ENCODE measurements at regions not wholly inside any gene's neighbourhood (a gene's known extent, or its start where the extent isn't known, plus 50 kb on each side); places are given as distances from the start of the nearest gene placed in this dataset.

- Mint-ChIP-seq H3K27me3 (ENCODE audit: low read depth, unreplicated experiment) (peaks cover 8% of the 10 kb centered on the region), H3K4me3 (ENCODE audit: unreplicated experiment) (no peak overlapping the region), H3K9me3 (ENCODE audit: unreplicated experiment) (no peaks in the 10 kb centered on the region), H3K4me1 (ENCODE audit: low read depth, unreplicated experiment) (no peaks in the 10 kb centered on the region), H3K36me3 (ENCODE audit: low read depth, unreplicated experiment) (no peaks in the 10 kb centered on the region), H3K27ac (ENCODE audit: unreplicated experiment) (no peak overlapping the region)
- H3K27ac ChIP-seq (ENCODE audit: low read depth, low read length), result no peak overlapping the region
- FAIRE-seq, result no peak
- no peaks in the 10 kb centered on the region for H4K20me1 ChIP-seq (ENCODE audit: insufficient read depth, low read length)
- no peak overlapping the region for H3K4me3 ChIP-seq (ENCODE audit: insufficient read depth, low read depth, low read length)
- H3K79me2 ChIP-seq (ENCODE audit: insufficient read depth, low read length), result no peaks in the 10 kb centered on the region
- TF ChIP-seq CTCF (IDR thresholded peaks at IDR 0.05; ENCODE audit: insufficient read depth, low read depth, low read length) (no peak), EZH2 (IDR thresholded peaks at IDR 0.05; ENCODE audit: insufficient read depth, low read length) (no peak)
- no peak for DNase-seq (ENCODE audit: low read depth)
- no peaks in the 10 kb centered on the region for H3K36me3 ChIP-seq (ENCODE audit: insufficient read depth, low read length)
- no peak overlapping the region for H3K9ac ChIP-seq (ENCODE audit: low read length)
- H2AFZ ChIP-seq (ENCODE audit: low read depth, low read length), result no peak overlapping the region
- H3K27me3 ChIP-seq (ENCODE audit: insufficient read depth, low read length), result no peaks in the 10 kb centered on the region
- no peaks in the 10 kb centered on the region for H3K9me3 ChIP-seq (ENCODE audit: insufficient read depth, low read depth, low read length)
- no peak overlapping the region for H3K4me2 ChIP-seq (ENCODE audit: low read length)
- no peaks in the 10 kb centered on the region for H3K4me1 ChIP-seq (ENCODE audit: insufficient read depth, low read length)
Observed at GRCh38 chr16:66196770-66197169, 169.7 kb upstream of the CDH5 start.

- no peak overlapping the region for H3K9ac ChIP-seq (ENCODE audit: low read length)
- H3K79me2 ChIP-seq (ENCODE audit: insufficient read depth, low read length), result no peaks in the 10 kb centered on the region
- H3K27me3 ChIP-seq (ENCODE audit: insufficient read depth, low read length), result no peaks in the 10 kb centered on the region
- H3K4me2 ChIP-seq (ENCODE audit: low read length), result no peak overlapping the region
- no peak overlapping the region for H3K4me3 ChIP-seq (ENCODE audit: insufficient read depth, low read depth, low read length)
- no peaks in the 10 kb centered on the region for H3K36me3 ChIP-seq (ENCODE audit: insufficient read depth, low read length)
- no peaks in the 10 kb centered on the region for H3K9me3 ChIP-seq (ENCODE audit: insufficient read depth, low read depth, low read length)
- H3K4me3 Mint-ChIP-seq (ENCODE audit: unreplicated experiment), result no peak overlapping the region
- H3K4me1 Mint-ChIP-seq (ENCODE audit: low read depth, unreplicated experiment), result peaks cover 2% of the 10 kb centered on the region
- H3K36me3 Mint-ChIP-seq (ENCODE audit: low read depth, unreplicated experiment), result no peaks in the 10 kb centered on the region
- no peaks in the 10 kb centered on the region for H3K9me3 Mint-ChIP-seq (ENCODE audit: unreplicated experiment)
- no peak for DNase-seq (ENCODE audit: low read depth)
- H3K4me1 ChIP-seq (ENCODE audit: insufficient read depth, low read length), result peaks cover 10% of the 10 kb centered on the region
- H3K27me3 Mint-ChIP-seq (ENCODE audit: low read depth, unreplicated experiment), result peaks cover 8% of the 10 kb centered on the region
- no peak for FAIRE-seq
- TF ChIP-seq CTCF (IDR thresholded peaks at IDR 0.05; ENCODE audit: insufficient read depth, low read depth, low read length) (no peak), EZH2 (IDR thresholded peaks at IDR 0.05; ENCODE audit: insufficient read depth, low read length) (no peak)
- H3K27ac Mint-ChIP-seq (ENCODE audit: unreplicated experiment), result no peak overlapping the region
- no peak overlapping the region for H2AFZ ChIP-seq (ENCODE audit: low read depth, low read length)
- H4K20me1 ChIP-seq (ENCODE audit: insufficient read depth, low read length), result no peaks in the 10 kb centered on the region
- H3K27ac ChIP-seq (ENCODE audit: low read depth, low read length), result no peak overlapping the region
Observed at GRCh38 chr16:66194866-66195265, 171.6 kb upstream of the CDH5 start.

- Histone ChIP-seq H2AFZ (ENCODE audit: low read depth, low read length) (no peak overlapping the region), H3K4me1 (ENCODE audit: insufficient read depth, low read length) (peaks cover 22% of the 10 kb centered on the region), H3K27me3 (ENCODE audit: insufficient read depth, low read length) (no peaks in the 10 kb centered on the region), H3K9me3 (ENCODE audit: insufficient read depth, low read depth, low read length) (no peaks in the 10 kb centered on the region), H3K4me3 (ENCODE audit: insufficient read depth, low read depth, low read length) (no peak overlapping the region), H3K4me2 (ENCODE audit: low read length) (no peak overlapping the region), H3K79me2 (ENCODE audit: insufficient read depth, low read length) (no peaks in the 10 kb centered on the region), H3K36me3 (ENCODE audit: insufficient read depth, low read length) (no peaks in the 10 kb centered on the region), H4K20me1 (ENCODE audit: insufficient read depth, low read length) (no peaks in the 10 kb centered on the region), H3K9ac (ENCODE audit: low read length) (no peak overlapping the region), H3K27ac (ENCODE audit: low read depth, low read length) (no peak overlapping the region)
- Mint-ChIP-seq H3K4me1 (ENCODE audit: low read depth, unreplicated experiment) (peaks cover 5% of the 10 kb centered on the region), H3K9me3 (ENCODE audit: unreplicated experiment) (no peaks in the 10 kb centered on the region), H3K36me3 (ENCODE audit: low read depth, unreplicated experiment) (no peaks in the 10 kb centered on the region), H3K4me3 (ENCODE audit: unreplicated experiment) (no peak overlapping the region), H3K27me3 (ENCODE audit: low read depth, unreplicated experiment) (peaks cover 8% of the 10 kb centered on the region), H3K27ac (ENCODE audit: unreplicated experiment) (no peak overlapping the region)
- FAIRE-seq (no peak), DNase-seq (ENCODE audit: low read depth) (no peak)
- TF ChIP-seq CTCF (IDR thresholded peaks at IDR 0.05; ENCODE audit: insufficient read depth, low read depth, low read length), result no peak
- TF ChIP-seq EZH2 (IDR thresholded peaks at IDR 0.05; ENCODE audit: insufficient read depth, low read length), result no peak
Observed at GRCh38 chr16:66193543-66194229, 172.8 kb upstream of the CDH5 start.
